HL-60 (cell line): ENCODE measurements at regions not wholly inside any gene's neighbourhood (a gene's known extent, or its start where the extent isn't known, plus 50 kb on each side); places are given as distances from the start of the nearest gene placed in this dataset.
A peak's percentile ranks its signal among the peaks of the same experiment; 100 is the strongest.

Experiments used
- DNase-seq, 2 experiments: peaks; one replicate each; pipeline ENCODE4 v3.0.0-alpha.2; 2010 to 2020; ENCODE audit warnings: low read depth in 1 of 2, low spot score in 1 of 2
- H3K27ac ChIP-seq: fragments of 250-450 bp; sonication (Bioruptor Pico); replicated peaks from 2 replicates; pipeline ENCODE4 v1.5.1; 2020; ENCODE audit warnings: mild to moderate bottlenecking, moderate library complexity
- H3K27me3 ChIP-seq: fragments of 250-450 bp; sonication (Bioruptor Pico); 2 replicates; pipeline ENCODE4 v1.5.1; 2021; ENCODE audit warnings: mild to moderate bottlenecking, moderate library complexity; ENCODE audit not compliant: insufficient read depth, poor library complexity, severe bottlenecking
- H3K4me3 ChIP-seq: replicated peaks from 2 replicates; pipeline ENCODE4 v1.5.1; 2011; ENCODE audit warnings: mild to moderate bottlenecking, control low read depth, low read length; ENCODE audit not compliant: insufficient read depth
- GABPA ChIP-seq: IDR thresholded peaks from 2 replicates; pipeline ENCODE4 v1.6.1; 2012; ENCODE audit warnings: low read depth
- POLR2AphosphoS5 ChIP-seq: IDR thresholded peaks from 2 replicates; pipeline ENCODE4 v1.6.1; 2012; ENCODE audit warnings: low read depth
- SPI1 ChIP-seq: IDR thresholded peaks from 2 replicates; pipeline ENCODE4 v1.6.1; 2012; ENCODE audit warnings: low read depth, mild to moderate bottlenecking, borderline replicate concordance
- TF ChIP-seq, protein P1 (sequence below): IDR thresholded peaks from 2 replicates; pipeline ENCODE4 v1.6.1; 2012; ENCODE audit warnings: low read depth; ENCODE audit not compliant: insufficient replicate concordance
- TF ChIP-seq, protein P2 (sequence below): IDR thresholded peaks from one replicate; pipeline ENCODE4 v1.5.1; 2011; ENCODE audit warnings: low read length, control low read depth, inconsistent platforms; ENCODE audit not compliant: insufficient read depth

- no peak for DNase-seq
- H3K27ac ChIP-seq = no peak overlapping the region
Observed at GRCh38 chr9:79889369-79889768, 317.6 kb downstream of the TLE4 start.

GRCh38 chr9:79885093-79885857, 313.5 kb downstream of the TLE4 start:
- Histone ChIP-seq H3K27ac (no peak overlapping the region), H3K27me3 (no peaks in the 10 kb centered on the region), H3K4me3 (no peak overlapping the region)
- DNase-seq = no peak
- no peak for TF ChIP-seq POLR2AphosphoS5
- TF ChIP-seq, protein P1, sequence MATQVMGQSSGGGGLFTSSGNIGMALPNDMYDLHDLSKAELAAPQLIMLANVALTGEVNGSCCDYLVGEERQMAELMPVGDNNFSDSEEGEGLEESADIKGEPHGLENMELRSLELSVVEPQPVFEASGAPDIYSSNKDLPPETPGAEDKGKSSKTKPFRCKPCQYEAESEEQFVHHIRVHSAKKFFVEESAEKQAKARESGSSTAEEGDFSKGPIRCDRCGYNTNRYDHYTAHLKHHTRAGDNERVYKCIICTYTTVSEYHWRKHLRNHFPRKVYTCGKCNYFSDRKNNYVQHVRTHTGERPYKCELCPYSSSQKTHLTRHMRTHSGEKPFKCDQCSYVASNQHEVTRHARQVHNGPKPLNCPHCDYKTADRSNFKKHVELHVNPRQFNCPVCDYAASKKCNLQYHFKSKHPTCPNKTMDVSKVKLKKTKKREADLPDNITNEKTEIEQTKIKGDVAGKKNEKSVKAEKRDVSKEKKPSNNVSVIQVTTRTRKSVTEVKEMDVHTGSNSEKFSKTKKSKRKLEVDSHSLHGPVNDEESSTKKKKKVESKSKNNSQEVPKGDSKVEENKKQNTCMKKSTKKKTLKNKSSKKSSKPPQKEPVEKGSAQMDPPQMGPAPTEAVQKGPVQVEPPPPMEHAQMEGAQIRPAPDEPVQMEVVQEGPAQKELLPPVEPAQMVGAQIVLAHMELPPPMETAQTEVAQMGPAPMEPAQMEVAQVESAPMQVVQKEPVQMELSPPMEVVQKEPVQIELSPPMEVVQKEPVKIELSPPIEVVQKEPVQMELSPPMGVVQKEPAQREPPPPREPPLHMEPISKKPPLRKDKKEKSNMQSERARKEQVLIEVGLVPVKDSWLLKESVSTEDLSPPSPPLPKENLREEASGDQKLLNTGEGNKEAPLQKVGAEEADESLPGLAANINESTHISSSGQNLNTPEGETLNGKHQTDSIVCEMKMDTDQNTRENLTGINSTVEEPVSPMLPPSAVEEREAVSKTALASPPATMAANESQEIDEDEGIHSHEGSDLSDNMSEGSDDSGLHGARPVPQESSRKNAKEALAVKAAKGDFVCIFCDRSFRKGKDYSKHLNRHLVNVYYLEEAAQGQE = no peak

More at GRCh38 chr9:79889369-79889768, 317.6 kb downstream of the TLE4 start:
- Histone ChIP-seq H3K27me3 (no peaks in the 10 kb centered on the region), H3K4me3 (no peak overlapping the region)
- no peak for TF ChIP-seq POLR2AphosphoS5
- TF ChIP-seq SPI1 = no peak
- TF ChIP-seq, protein P1 = no peak
- TF ChIP-seq, protein P2, sequence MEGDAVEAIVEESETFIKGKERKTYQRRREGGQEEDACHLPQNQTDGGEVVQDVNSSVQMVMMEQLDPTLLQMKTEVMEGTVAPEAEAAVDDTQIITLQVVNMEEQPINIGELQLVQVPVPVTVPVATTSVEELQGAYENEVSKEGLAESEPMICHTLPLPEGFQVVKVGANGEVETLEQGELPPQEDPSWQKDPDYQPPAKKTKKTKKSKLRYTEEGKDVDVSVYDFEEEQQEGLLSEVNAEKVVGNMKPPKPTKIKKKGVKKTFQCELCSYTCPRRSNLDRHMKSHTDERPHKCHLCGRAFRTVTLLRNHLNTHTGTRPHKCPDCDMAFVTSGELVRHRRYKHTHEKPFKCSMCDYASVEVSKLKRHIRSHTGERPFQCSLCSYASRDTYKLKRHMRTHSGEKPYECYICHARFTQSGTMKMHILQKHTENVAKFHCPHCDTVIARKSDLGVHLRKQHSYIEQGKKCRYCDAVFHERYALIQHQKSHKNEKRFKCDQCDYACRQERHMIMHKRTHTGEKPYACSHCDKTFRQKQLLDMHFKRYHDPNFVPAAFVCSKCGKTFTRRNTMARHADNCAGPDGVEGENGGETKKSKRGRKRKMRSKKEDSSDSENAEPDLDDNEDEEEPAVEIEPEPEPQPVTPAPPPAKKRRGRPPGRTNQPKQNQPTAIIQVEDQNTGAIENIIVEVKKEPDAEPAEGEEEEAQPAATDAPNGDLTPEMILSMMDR = no peak
- no peak for TF ChIP-seq GABPA

- H3K27ac ChIP-seq = no peak overlapping the region
- H3K27me3 ChIP-seq = no peaks in the 10 kb centered on the region
- no peak overlapping the region for H3K4me3 ChIP-seq
- DNase-seq = peak in 1 of 2 experiments; percentile 47
- no peak for TF ChIP-seq SPI1
- TF ChIP-seq, protein P1 = no peak
- TF ChIP-seq, protein P2 = no peak
- no peak for TF ChIP-seq POLR2AphosphoS5
- no peak for TF ChIP-seq GABPA
Observed at GRCh38 chr9:79884546-79884945, 312.8 kb downstream of the TLE4 start.
